Parathyroid adenoma (tissue), 2 donors: ENCODE measurements at regions not wholly inside any gene's neighbourhood (a gene's known extent, or its start where the extent isn't known, plus 50 kb on each side); places are given as distances from the start of the nearest gene placed in this dataset.

Experiments used
- H2AFZ ChIP-seq: fragments of 300-600 bp; sonication (generic); one replicate; pipeline ENCODE4 v1.7.0; 2017; ENCODE audit warnings: antibody characterized with exemption, mild to moderate bottlenecking
- H3K27ac ChIP-seq: fragments of 300-600 bp; sonication (generic); one replicate; pipeline ENCODE4 v1.7.0; 2017
- H3K27me3 ChIP-seq: fragments of 300-600 bp; sonication (generic); one replicate; pipeline ENCODE4 v1.7.0; 2017; ENCODE audit warnings: low read length; ENCODE audit not compliant: control insufficient read depth, insufficient read depth
- H3K36me3 ChIP-seq: fragments of 300-600 bp; sonication (generic); one replicate; pipeline ENCODE4 v1.7.0; 2017; ENCODE audit warnings: low read length; ENCODE audit not compliant: control insufficient read depth, insufficient read depth
- H3K4me1 ChIP-seq: fragments of 300-600 bp; sonication (generic); one replicate; pipeline ENCODE4 v1.7.0; 2017; ENCODE audit warnings: control low read depth
- H3K4me2 ChIP-seq: fragments of 300-600 bp; sonication (generic); one replicate; pipeline ENCODE4 v1.7.0; 2017; ENCODE audit warnings: low read length
- H3K4me3 ChIP-seq: fragments of 300-600 bp; sonication (generic); one replicate; pipeline ENCODE4 v1.7.0; 2017; ENCODE audit warnings: low read depth, low read length
- H3K79me2 ChIP-seq: fragments of 300-600 bp; sonication (generic); one replicate; pipeline ENCODE4 v1.7.0; 2017; ENCODE audit warnings: control low read depth
- H3K9ac ChIP-seq: fragments of 300-600 bp; sonication (generic); one replicate; pipeline ENCODE4 v1.7.0; 2017; ENCODE audit warnings: mild to moderate bottlenecking
- H3K9me3 ChIP-seq: fragments of 300-600 bp; sonication (generic); one replicate; pipeline ENCODE4 v1.7.0; 2017; ENCODE audit warnings: low read length; ENCODE audit not compliant: control insufficient read depth
- CTCF ChIP-seq: fragments of 300-600 bp; sonication (generic); IDR thresholded peaks from one replicate; pipeline ENCODE4 v1.7.0; 2017; ENCODE audit warnings: antibody characterized with exemption, mild to moderate bottlenecking
- donor health status: primary hyperparathyroidism.

- H2AFZ ChIP-seq: no peak overlapping the region
- H3K79me2 ChIP-seq: no peaks in the 10 kb centered on the region
- H3K4me3 ChIP-seq: no peak overlapping the region
- no peaks in the 10 kb centered on the region for H3K36me3 ChIP-seq
- no peaks in the 10 kb centered on the region for H3K9me3 ChIP-seq
- no peak overlapping the region for H3K4me2 ChIP-seq
- no peak for TF ChIP-seq CTCF
- no peaks in the 10 kb centered on the region for H3K27me3 ChIP-seq
- H3K27ac ChIP-seq: no peak overlapping the region
- no peak overlapping the region for H3K9ac ChIP-seq
- H3K4me1 ChIP-seq: no peaks in the 10 kb centered on the region
Measured at GRCh38 chr1:81619156-81619555, 181.6 kb upstream of the ADGRL2 start.

GRCh38 chr1:81618376-81618775 is 182.4 kb upstream of the ADGRL2 start:
- H3K27ac ChIP-seq: no peak overlapping the region
- H3K4me1 ChIP-seq: no peaks in the 10 kb centered on the region
- no peak overlapping the region for H3K4me3 ChIP-seq
- no peaks in the 10 kb centered on the region for H3K79me2 ChIP-seq
- no peaks in the 10 kb centered on the region for H3K9me3 ChIP-seq
- no peak overlapping the region for H3K4me2 ChIP-seq
- no peaks in the 10 kb centered on the region for H3K36me3 ChIP-seq
- H3K9ac ChIP-seq: no peak overlapping the region
- no peaks in the 10 kb centered on the region for H3K27me3 ChIP-seq
- no peak for TF ChIP-seq CTCF
- no peak overlapping the region for H2AFZ ChIP-seq

GRCh38 chr1:81617308-81617967 is 183.3 kb upstream of the ADGRL2 start:
- Histone ChIP-seq H3K27ac (no peak overlapping the region), H3K36me3 (no peaks in the 10 kb centered on the region), H3K9me3 (no peaks in the 10 kb centered on the region), H3K9ac (no peak overlapping the region), H3K4me2 (no peak overlapping the region), H2AFZ (no peak overlapping the region), H3K79me2 (no peaks in the 10 kb centered on the region), H3K27me3 (no peaks in the 10 kb centered on the region), H3K4me3 (no peak overlapping the region), H3K4me1 (no peaks in the 10 kb centered on the region)
- TF ChIP-seq CTCF: no peak

- Histone ChIP-seq H3K36me3 (no peaks in the 10 kb centered on the region), H3K9ac (no peak overlapping the region), H3K9me3 (no peaks in the 10 kb centered on the region), H3K27me3 (no peaks in the 10 kb centered on the region), H3K79me2 (no peaks in the 10 kb centered on the region), H3K4me2 (no peak overlapping the region), H3K4me1 (no peaks in the 10 kb centered on the region), H3K27ac (no peak overlapping the region), H2AFZ (no peak overlapping the region), H3K4me3 (no peak overlapping the region)
- TF ChIP-seq CTCF: no peak
Measured at GRCh38 chr1:81613803-81614202, 186.9 kb upstream of the ADGRL2 start.

GRCh38 chr1:81607924-81608323 is 192.8 kb upstream of the ADGRL2 start:
- Histone ChIP-seq H3K4me3 (no peak overlapping the region), H3K4me2 (no peak overlapping the region), H3K9ac (no peak overlapping the region), H3K27ac (no peak overlapping the region), H3K79me2 (no peaks in the 10 kb centered on the region), H3K27me3 (no peaks in the 10 kb centered on the region), H3K9me3 (no peaks in the 10 kb centered on the region), H3K4me1 (no peaks in the 10 kb centered on the region), H2AFZ (no peak overlapping the region), H3K36me3 (no peaks in the 10 kb centered on the region)
- no peak for TF ChIP-seq CTCF
